GM10266 (cell line): ENCODE measurements at regions not wholly inside any gene's neighbourhood (a gene's known extent, or its start where the extent isn't known, plus 50 kb on each side); places are given as distances from the start of the nearest gene placed in this dataset.

Experiments used
- DNase-seq: peaks from one replicate; pipeline ENCODE4 v3.0.0; 2012; ENCODE audit errors: extremely low spot score
- CTCF ChIP-seq: IDR thresholded peaks from 2 replicates; pipeline ENCODE4 v1.5.1; 2012; ENCODE audit warnings: mild to moderate bottlenecking, low read depth; ENCODE audit not compliant: control insufficient read depth, insufficient read depth; ENCODE audit errors: missing control alignments

- no peak for DNase-seq
- no peak for TF ChIP-seq CTCF
Measured at GRCh38 chr2:8148260-8149006, 533.4 kb upstream of the ID2 start.

GRCh38 chr2:8149007-8149405 lies 532.9 kb upstream of the ID2 start:
- DNase-seq, result no peak

GRCh38 chr2:8149985-8150539 lies 531.8 kb upstream of the ID2 start:
- TF ChIP-seq CTCF, result no peak
- no peak for DNase-seq

More at GRCh38 chr2:8149007-8149405, 532.9 kb upstream of the ID2 start:
- no peak for TF ChIP-seq CTCF

GRCh38 chr2:8151888-8152287 lies 530.0 kb upstream of the ID2 start:
- no peak for DNase-seq
- no peak for TF ChIP-seq CTCF

GRCh38 chr2:8152392-8153257 lies 529.2 kb upstream of the ID2 start:
- no peak for TF ChIP-seq CTCF
- peak; percentile 75 for DNase-seq

- no peak for TF ChIP-seq CTCF
- DNase-seq, result no peak
Measured at GRCh38 chr2:8153258-8153718, 528.6 kb upstream of the ID2 start.
